ENCODE measurements at regions not wholly inside any gene's neighbourhood (a gene's known extent, or its start where the extent isn't known, plus 50 kb on each side); places are given as distances from the start of the nearest gene placed in this dataset.

DNA sequence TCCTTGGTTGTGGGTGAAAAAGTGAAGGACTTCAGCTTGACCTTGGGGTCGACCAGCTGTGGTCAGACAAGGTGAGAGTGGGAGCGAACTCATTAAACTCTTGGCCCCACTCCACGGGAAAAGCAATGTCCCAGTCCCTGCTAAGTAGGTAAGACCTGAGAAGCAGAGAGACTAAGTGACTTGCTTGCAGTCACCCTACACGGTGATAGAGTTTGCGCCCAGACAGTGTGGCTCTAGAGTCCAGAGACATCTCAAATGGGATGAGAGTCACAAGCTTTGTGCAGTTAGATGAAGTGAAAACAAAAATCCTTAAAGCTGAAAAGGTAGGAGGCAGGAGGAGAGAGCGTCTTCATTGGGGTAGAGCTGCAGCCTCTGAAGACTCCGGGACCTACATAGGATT is 55.9 kb upstream of the ZNF236 start:
- TF ChIP-seq POLR2A (IDR thresholded peaks at IDR 0.05; ENCODE audit: low read length) (no peak), GATA1 (IDR thresholded peaks at IDR 0.05; ENCODE audit: low read depth, low read length) (no peak)
